ENCODE measurements at regions not wholly inside any gene's neighbourhood (a gene's known extent, or its start where the extent isn't known, plus 50 kb on each side); places are given as distances from the start of the nearest gene placed in this dataset.

DNA sequence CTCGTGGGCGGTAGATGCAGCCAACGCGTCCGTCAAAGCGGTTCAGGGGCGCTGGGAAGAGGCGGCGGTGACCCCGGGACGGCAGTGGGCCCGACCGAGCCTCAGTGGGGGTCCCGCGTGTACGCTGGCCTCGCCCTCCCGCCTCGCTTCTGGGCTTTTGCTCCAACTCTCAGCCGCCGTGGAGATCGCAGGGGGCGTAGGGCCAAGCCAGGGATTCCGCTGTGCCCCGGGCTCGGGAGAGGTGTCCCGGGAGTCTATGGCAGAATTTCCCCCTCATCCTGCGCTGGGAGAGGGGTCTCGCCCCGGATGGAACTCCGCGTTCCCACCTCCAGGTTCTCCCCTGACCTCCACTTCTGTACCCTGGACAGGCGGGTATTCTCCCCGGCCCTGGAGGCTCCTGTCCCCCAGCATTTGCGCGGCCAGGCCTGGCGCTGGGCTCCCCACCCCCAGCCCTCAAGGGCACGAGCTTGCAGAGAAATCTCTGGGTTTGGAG is 131.9 kb downstream of the MRPL36 start:
- no peak for TF ChIP-seq NFRKB (IDR thresholded peaks at IDR 0.05)
- no peak for TF ChIP-seq PKNOX1 (IDR thresholded peaks at IDR 0.05)
- no peak for TF ChIP-seq ELF4 (IDR thresholded peaks at IDR 0.05)
- no peak for TF ChIP-seq BHLHE40 (IDR thresholded peaks at IDR 0.05; ENCODE audit: borderline replicate concordance)
- no peak for TF ChIP-seq FOXK2 (IDR thresholded peaks at IDR 0.05)
- no peak for TF ChIP-seq SP1 (IDR thresholded peaks at IDR 0.05)
- TF ChIP-seq FOXA1 (IDR thresholded peaks at IDR 0.05) = no peak
- TF ChIP-seq LEF1 (IDR thresholded peaks at IDR 0.05; ENCODE audit: borderline replicate concordance) = no peak
- TF ChIP-seq CTBP1 (IDR thresholded peaks at IDR 0.05; ENCODE audit: borderline replicate concordance) = no peak
- TF ChIP-seq SUZ12 (IDR thresholded peaks at IDR 0.05) = no peak
- no peak for TF ChIP-seq ARNT (IDR thresholded peaks at IDR 0.05)
- no peak for TF ChIP-seq FOXM1 (IDR thresholded peaks at IDR 0.05; ENCODE audit: borderline replicate concordance)
- no peak for TF ChIP-seq ZNF384 (IDR thresholded peaks at IDR 0.05)
